BJ (cell line): ENCODE measurements at regions not wholly inside any gene's neighbourhood (a gene's known extent, or its start where the extent isn't known, plus 50 kb on each side); places are given as distances from the start of the nearest gene placed in this dataset.

Experiments
- CTCF ChIA-PET: fragments of 350-600 bp; formaldehyde crosslinking; extraction: SDS; loops from one replicate; lab custom pipeline; 2021; ENCODE audit warnings: antibody characterized with exemption, inconsistent platforms; lab: Yijun Ruan, JAX
- POLR2A ChIA-PET: fragments of 300-600 bp; sonication (Branson Sonifier 250); formaldehyde crosslinking; extraction: SDS; loops from one replicate; lab custom pipeline; 2021; ENCODE audit warnings: antibody characterized with exemption; lab: Charles Lee
- DNase-seq: peaks from one replicate; pipeline ENCODE4 v3.0.0-alpha.2; 2011; ENCODE audit warnings: low read depth
- H3K27me3 ChIP-seq: 2 replicates; pipeline ENCODE4 v1.6.0; 2011; ENCODE audit warnings: low read length; ENCODE audit not compliant: control insufficient read depth, insufficient read depth
- H3K36me3 ChIP-seq: 2 replicates; pipeline ENCODE4 v1.5.1; 2011; ENCODE audit warnings: low read length; ENCODE audit not compliant: control insufficient read depth, insufficient read depth
- H3K4me3 ChIP-seq: 2 replicates; pipeline ENCODE4 v1.5.1; 2011; ENCODE audit warnings: low read depth, mild to moderate bottlenecking, control low read depth, low read length
- TF ChIP-seq, protein P1 (sequence below): IDR thresholded peaks from 2 replicates; pipeline ENCODE4 v1.5.1; 2011; ENCODE audit warnings: low read depth, mild to moderate bottlenecking, control low read depth, inconsistent platforms, low read length, moderate library complexity; ENCODE audit not compliant: insufficient read depth

DNA sequence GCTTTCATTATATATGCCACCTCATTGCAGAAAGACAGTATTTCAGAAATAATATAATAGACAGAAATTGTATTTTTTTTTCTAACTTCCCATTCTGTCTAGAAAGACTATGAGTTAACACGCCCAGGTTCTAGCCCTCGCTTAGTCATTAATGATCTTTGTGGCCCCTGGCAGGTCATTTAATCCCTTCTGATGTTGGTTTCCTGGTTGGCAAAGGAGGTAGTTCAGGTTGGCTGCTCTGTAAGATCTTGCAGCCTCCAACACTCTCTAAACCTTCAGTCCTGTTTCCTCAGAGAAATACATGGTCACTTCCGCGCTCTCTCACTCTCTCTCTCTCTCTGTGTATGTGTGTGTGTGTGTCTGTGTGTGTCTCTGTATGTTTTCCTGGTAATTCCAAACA, 156.3 kb upstream of the NOCT start:
- ChIA-PET CTCF (interaction anchor here (0.6 kb wide), 1 partner anchor 1849 kb away, joined by 8 read pairs; no protein-coding TSS in a partner anchor), POLR2A (no interaction called here)
- H3K36me3 ChIP-seq, result no peaks in the 10 kb centered on the region

DNA sequence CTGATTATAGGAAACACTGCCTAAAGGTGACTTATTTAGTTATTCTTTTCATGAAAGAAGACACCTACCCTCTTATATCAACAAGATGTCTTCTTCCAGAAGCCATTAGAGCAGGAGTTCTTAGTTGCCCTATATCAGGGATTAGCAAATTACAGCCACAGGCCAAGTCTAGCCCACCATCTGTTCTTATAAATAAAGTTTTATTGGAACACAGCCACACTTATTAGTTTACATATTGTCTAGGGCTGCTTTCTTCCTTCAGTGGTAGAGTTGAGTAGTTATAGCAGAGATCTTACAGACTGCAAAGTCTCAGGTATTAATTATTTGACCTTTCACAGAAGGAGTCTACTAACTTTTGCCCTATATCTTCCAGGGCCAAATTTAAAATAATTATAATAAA, 157.2 kb upstream of the NOCT start:
- ChIA-PET POLR2A (no interaction called here), CTCF (interaction anchor here (0.6 kb wide), 1 partner anchor 1848 kb away, joined by 8 read pairs; no protein-coding TSS in a partner anchor)
- TF ChIP-seq, protein P1, sequence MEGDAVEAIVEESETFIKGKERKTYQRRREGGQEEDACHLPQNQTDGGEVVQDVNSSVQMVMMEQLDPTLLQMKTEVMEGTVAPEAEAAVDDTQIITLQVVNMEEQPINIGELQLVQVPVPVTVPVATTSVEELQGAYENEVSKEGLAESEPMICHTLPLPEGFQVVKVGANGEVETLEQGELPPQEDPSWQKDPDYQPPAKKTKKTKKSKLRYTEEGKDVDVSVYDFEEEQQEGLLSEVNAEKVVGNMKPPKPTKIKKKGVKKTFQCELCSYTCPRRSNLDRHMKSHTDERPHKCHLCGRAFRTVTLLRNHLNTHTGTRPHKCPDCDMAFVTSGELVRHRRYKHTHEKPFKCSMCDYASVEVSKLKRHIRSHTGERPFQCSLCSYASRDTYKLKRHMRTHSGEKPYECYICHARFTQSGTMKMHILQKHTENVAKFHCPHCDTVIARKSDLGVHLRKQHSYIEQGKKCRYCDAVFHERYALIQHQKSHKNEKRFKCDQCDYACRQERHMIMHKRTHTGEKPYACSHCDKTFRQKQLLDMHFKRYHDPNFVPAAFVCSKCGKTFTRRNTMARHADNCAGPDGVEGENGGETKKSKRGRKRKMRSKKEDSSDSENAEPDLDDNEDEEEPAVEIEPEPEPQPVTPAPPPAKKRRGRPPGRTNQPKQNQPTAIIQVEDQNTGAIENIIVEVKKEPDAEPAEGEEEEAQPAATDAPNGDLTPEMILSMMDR, result no peak
- H3K4me3 ChIP-seq, result no peak overlapping the region
- peaks cover 3% of the 10 kb centered on the region; the same call in 1 of the 2 replicates for H3K27me3 ChIP-seq
- no peaks in the 10 kb centered on the region for H3K36me3 ChIP-seq
- no peak for DNase-seq

More for the DNA sequence above, 156.3 kb upstream of the NOCT start:
- Histone ChIP-seq H3K27me3 (peaks cover 3% of the 10 kb centered on the region; the same call in 1 of the 2 replicates), H3K4me3 (no peak overlapping the region)
- no peak for DNase-seq
- TF ChIP-seq, protein P1, result no peak

DNA sequence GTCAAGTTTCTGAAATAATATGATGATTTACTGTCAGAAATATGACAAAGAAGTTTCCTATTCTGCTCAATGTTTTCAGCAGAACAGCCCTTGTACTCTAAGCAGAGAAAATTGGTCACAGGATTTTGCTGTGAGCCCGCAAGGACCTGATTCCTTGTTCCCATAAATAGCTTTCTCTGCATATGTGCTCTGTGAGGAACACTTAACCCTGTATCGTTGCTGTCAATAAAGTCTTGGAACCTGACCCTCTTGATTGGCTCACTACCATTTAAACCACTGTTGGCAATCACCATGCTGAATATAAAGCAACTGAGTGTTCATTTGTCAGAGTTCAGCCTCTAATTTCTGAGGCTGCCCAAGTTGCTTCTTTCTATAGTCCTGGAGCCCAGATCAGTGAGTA, 158.2 kb upstream of the NOCT start:
- no peaks in the 10 kb centered on the region for H3K36me3 ChIP-seq
- DNase-seq, result no peak
- POLR2A ChIA-PET, result no interaction called here
- peaks cover 6% of the 10 kb centered on the region for H3K27me3 ChIP-seq
- no peak overlapping the region for H3K4me3 ChIP-seq
- CTCF ChIA-PET, result no interaction called here
- TF ChIP-seq, protein P1, result no peak

DNA sequence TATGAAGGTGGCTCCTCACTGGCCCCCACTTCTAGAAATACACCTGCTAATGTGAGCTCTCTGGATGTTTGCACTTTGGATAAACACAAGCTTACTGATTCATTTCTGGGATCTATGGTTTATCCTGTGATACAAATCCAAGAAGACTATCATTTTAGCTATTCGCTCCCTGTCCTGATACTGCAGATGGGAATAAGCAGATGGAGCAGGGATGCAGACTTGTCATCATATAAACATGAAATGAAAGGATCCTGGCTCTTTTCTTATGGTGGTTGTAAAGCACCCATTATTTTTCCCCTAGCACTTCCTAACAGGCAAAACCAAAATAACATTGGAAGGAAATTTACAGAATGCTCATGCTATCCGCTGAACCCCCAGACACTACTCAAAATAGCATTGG, 162.9 kb upstream of the NOCT start:
- Histone ChIP-seq H3K36me3 (no peaks in the 10 kb centered on the region), H3K4me3 (no peak overlapping the region), H3K27me3 (peaks cover 10% of the 10 kb centered on the region)
- ChIA-PET POLR2A (no interaction called here), CTCF (no interaction called here)
- no peak for DNase-seq
- TF ChIP-seq, protein P1, result no peak

DNA sequence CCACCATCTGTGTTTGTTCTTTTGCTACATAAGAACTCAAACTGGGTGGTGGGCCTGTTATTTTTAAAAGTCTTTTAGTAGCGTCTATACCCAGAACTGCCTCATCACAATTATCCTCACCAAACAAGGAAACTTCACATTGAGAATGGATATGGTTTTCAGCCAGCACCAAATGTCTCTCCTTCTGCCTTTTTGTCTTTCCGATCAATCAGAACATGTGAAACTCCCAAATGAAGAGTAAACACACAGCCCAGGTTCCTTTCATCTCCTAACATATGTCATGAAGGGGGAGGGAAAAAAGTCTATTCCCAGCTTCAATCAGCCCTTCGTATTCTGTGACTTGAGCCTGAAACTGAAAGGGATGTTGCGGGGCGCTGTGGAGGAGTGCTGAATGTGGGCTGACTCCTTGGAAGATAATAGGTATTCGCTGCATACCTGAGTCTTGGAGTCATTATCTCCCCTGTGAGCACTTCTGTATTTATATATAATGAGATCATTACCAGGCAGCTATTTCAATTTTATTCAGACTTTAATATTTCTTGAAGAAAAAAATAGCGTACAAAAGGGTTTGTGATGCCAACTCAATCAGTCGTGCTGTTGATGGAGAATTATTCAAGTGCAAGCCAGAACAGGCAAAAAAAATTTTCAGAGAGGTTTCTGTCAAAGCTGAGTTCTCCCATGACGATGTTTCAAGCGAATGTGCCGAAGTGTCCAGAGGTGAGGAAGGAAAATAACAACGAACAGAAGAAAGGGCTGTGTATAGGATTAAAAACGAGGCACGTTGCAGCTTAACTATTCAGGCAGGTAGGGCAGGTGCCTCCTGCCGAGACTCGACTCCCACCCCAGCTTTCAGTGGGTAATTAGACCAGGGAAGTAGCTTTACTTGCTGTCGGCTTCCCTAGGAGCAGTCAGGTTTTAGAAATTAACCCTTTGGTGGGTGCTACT, 163.9 kb upstream of the NOCT start:
- Histone ChIP-seq H3K4me3 (no peak overlapping the region), H3K36me3 (no peaks in the 10 kb centered on the region), H3K27me3 (peaks cover 10% of the 10 kb centered on the region)
- no peak for DNase-seq
- TF ChIP-seq, protein P1, result no peak
- POLR2A ChIA-PET, result no interaction called here
- CTCF ChIA-PET, result interaction anchor here (0.7 to 1.4 kb wide), 3 partner anchors 13 to 25 kb away, joined by 3 to 4 read pairs (median 3); no protein-coding TSS in a partner anchor
